Forelimb muscle (tissue), 1 donor: ENCODE measurements at regions not wholly inside any gene's neighbourhood (a gene's known extent, or its start where the extent isn't known, plus 50 kb on each side); places are given as distances from the start of the nearest gene placed in this dataset.
"Not testable (repeated sequence)": the region's sequence is repeated elsewhere in the genome, so short reads cannot be mapped to it uniquely, and the experiment has no call there.

Source experiments
- DNase-seq: peaks from one replicate; pipeline ENCODE4 v3.0.0-alpha.2; 2013; ENCODE audit warnings: low read depth

GRCh38 chr15:70249616-70250015 is 151.9 kb upstream of the TLE3 start:
- DNase-seq, result no peak

DNA sequence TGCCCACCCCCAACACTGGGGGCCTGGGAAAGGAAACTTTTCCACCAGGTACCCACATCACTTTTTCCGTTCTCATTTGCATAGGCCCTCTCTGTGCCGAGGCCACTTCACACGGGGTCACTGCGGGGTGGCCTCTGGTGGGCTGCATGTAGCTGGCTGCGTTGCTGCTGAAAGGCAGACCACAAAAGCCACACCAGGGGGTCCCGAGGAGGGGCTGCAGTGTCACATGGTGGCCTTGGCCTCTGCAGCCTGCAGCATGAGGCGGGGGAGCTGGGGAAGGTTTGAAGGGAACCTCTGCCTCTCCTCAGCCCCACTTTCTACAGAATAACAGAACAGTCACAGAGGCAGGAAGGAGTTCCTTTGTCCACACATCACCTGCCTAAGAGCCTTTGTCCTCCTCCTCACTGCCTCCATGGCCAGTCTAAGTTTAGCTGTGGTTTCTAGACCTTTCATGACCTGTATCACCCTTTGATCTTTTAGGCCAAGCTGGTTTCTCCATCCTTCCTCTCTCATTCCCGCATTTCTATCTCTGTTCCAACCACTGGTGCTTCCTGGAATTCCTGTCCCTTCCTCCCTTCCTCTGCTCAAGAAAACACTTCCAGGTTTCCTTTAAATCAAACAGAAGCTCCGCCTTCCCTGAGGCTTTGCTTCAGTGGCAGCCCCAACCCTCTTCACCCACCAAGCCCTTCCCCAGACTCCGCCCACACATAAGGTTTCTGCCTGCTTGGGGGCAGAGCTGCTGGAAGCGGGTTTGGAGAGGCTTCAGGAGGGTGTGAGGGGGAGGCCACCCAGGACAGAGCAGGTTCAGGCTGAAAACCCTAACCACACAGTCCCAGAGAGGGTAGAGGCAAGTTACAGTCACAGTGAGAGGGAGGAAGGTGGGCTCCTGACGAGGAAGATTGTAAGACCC is 150.7 kb upstream of the TLE3 start:
- DNase-seq, result no peak

- DNase-seq, result no peak
Observed at GRCh38 chr15:70247281-70247680, 149.6 kb upstream of the TLE3 start.

GRCh38 chr15:70246623-70247220 is 149.0 kb upstream of the TLE3 start:
- DNase-seq, result no peak

DNA sequence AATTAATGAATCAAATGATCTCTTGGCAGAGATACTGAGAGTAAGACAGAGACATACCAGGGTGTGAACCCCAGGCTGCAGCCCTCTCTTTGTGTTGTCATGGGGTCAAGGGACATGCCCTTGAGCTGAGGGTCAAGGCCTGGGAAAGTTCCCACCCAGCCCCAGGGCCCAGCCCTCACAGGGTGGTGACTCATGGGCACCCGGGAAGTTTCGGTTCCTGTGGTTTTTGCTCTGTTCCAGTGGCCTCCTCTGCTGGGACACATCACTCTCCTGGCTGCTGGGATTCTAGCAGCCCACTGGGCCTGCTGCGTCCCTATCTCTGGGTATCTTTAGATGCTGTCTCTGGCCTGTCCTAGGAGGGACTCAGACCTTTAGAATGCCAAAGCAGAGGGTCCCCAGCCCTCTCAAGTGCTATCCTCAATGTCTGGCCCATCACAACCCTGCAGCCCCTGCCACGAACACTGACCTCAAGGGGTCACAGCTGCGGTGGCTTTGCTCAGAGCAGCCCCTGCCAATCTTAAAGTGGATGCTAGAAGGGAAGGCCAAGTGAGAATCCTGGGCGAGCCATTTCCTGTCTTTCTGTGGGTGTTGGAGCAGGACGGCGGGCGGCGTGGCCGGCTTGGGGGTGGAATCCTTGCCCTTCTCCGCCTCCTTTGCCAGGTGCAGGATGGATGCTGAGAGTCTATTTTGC is 148.4 kb upstream of the TLE3 start:
- DNase-seq, result no peak

DNA sequence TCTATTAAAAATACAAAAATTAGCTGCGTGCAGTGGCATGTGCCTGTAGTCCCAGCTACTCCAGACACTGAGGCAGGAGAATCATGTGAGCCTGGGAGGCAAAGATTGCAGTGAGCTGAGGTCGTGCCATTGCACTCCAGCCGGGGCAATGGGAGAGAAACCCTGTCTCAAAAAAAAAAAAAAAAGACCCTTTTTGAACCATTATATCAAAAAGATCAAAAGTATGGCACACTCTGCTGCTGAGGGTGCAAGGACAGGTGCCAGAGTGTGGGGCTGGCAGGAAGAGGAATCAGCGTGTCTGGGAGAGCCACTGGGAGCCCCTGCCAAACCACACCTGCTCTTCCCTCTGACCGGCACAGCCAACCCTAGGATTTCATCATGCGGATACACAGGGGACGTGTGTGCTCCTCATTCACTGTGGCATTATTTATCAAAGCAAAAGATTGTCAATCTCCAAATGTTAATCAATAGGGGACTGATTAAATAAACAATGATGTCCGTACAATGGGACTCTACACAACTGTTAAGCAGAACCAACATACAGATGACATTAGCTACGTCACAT is 147.3 kb upstream of the TLE3 start:
- DNase-seq, result no peak

GRCh38 chr15:70243686-70244540 is 146.2 kb upstream of the TLE3 start:
- DNase-seq, result no peak

DNA sequence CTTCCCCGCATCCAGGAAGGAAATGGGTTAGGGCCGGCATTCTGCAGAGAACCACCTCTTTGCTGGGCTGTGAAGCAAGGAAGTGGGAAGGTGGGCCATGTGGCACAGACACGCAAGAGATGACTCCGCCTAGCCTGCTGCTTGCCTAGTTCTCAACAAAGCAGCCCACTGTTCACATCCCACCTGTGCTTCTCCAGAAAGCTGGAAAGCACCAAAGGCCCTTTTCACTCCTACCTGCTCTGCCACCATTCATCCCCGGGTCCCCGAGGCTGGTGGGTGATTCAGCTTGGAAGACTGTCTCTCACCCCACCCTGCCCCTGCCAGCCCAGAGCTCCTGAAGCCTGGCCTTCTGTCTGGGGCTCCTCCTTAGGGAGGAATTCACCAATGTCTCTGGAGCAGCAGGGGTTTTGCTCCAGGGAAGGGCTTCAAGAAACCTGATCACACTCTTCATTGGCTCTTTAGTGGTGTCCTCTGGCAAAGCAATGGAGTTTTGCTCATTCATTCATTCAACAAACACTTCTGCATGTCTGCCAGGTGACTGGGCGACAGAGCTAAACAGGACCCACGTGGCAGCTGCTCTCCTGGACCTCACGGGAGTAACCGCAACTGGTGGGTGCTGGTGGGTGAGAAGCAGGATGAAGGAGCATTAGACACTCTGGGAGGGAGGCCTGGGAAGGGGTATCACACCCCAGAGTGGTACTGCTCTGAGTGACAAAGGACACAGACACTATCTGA is 145.4 kb upstream of the TLE3 start:
- no peak for DNase-seq

DNA sequence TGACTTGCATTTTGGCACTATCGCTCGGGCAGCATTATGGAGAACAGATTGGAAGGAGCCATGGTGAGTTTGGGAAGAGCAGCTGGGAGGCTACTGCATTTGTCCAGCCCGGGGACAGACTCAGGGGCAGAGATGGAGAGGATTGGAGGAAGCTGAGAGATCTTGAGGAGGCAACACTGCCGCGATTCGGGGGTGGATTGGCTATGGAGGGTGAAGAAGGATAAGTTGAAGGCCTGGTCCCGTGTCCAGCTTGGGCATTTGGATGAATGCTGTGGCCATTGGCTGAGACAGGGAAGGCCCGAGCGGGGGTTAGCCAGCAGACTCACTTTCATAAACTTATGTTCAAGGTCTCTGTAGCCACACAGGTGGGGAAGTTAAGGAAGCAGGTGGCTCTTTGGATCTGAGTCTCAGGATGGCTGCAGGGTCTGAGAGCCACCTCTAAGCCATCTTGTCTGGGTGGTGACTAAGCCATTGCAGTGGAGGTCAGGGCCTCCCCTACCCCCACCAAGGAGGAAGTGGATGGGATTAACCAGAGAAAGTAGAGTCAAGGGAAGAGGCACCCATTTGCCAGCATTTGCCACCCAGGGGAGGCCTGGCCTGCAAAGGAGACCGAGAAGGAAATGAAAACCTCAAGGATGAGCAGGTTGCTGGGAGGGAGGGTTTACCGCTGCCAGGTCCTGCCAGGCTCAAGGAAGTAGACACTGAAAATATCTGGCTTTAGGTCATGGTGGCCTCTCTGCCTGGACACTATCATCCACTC is 144.0 kb upstream of the TLE3 start:
- no peak for DNase-seq

GRCh38 chr15:70240820-70241430 is 143.2 kb upstream of the TLE3 start:
- no peak for DNase-seq

DNA sequence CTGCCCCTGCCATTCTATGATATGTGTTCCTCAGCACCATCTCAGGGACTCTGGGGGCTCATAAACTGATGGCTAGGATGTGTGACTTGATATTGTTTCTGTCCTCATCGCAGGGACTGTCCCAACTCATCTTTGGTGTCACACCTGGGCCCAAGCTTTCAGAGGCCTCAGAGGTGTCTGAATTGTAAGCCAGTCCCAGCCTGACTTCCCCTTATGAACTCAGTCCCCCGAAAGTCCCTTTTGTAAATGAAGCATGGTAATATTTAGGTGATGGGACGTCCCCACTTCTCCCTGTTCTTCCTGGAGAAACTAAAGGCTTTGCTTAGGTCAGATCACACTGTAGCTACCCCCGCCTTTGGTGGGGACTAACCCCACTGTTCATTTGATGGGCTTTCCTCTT is 142.4 kb upstream of the TLE3 start:
- DNase-seq, result no peak

DNA sequence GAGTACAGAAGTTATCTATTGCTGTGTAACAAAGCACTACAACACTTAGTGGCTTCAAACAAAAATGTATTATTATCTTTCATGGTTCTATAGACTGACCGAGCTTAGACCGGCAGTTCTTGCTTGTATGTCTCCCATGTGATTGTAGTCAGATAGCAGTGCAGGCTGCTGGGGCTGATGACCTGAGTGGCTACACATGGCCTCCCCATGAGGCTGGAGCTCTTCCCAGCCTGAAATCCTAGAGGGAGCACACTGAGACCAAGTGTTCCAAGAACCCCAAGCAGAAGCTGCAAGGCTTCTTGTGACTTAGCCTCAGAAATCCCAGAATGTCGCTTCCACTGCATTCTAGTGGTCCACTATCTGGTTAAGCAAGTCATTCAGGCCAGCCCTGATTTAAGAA is 141.2 kb upstream of the TLE3 start:
- no peak for DNase-seq

DNA sequence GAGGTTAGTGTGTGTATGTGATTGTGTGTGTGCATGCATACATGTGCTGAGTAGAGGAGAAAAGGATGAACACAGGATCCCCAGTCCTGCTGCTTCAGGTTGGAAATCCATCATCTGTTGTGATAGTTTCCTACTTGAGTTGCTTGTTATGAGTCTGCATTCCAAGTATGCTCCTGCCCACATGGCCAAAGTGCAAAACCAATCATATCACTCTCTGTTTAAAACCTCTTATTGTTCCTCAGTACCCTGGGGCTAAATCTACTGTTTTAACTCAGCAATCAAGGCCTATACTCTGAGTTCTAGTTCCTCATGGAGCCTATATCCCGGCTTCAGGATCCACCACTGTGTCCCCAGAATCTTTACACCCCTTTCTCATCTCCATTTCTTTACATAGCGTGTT is 139.9 kb upstream of the TLE3 start:
- no peak for DNase-seq

- no peak for DNase-seq
Observed at GRCh38 chr15:70236341-70237086, 138.8 kb upstream of the TLE3 start.

GRCh38 chr15:70235347-70235746 is 137.6 kb upstream of the TLE3 start:
- no peak for DNase-seq

- no peak for DNase-seq
Observed at GRCh38 chr15:70234256-70234905, 136.7 kb upstream of the TLE3 start.

DNA sequence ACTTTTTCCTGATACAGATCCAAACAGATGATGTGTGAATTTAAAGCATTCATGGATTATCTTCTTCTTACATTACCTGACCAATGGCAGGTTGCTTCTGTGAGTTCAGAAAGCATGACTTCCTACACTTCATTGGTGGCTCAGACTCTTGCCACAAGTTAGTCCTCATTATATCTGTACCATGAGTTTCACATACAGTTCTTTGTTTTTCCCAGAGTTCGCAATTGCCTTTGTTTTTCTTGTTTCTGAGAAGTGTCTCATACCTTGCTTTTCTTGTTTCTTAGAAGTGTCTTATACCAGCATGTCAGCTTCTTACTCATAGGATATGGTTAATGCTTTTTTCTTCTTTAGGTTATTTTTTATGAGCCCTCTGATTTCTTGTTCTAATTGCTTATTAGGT is 133.8 kb upstream of the TLE3 start:
- no peak for DNase-seq

DNA sequence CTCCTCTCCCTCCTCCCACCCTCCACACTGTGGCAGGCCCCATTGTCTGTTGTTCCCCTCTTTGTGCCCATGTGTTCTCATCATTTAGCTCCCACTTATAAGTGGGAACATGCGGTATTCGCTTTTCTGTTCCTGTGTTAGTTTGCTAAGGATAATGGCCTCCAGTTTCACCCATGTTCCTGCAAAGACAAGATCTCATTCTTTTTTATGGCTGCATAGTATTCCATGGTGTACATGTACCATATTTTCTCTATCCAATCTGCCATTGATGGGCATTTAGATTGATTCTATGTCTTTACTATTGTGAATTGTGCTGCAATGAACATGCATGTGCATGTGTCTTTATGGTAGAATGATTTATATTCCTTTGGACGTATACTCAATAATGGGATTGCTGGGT is 130.2 kb upstream of the TLE3 start:
- DNase-seq, result not testable (repeated sequence)
